GM23338 (cell line): ENCODE measurements at regions not wholly inside any gene's neighbourhood (a gene's known extent, or its start where the extent isn't known, plus 50 kb on each side); places are given as distances from the start of the nearest gene placed in this dataset.

ENCODE experiments used
- ATAC-seq: fragments of 200-7000 bp; cut with Tn5 transposase; 3 replicates; pipeline ENCODE4 v1.9.1; 2020
- DNase-seq: peaks from one replicate; pipeline ENCODE4 v3.0.0-alpha.2; 2015; ENCODE audit warnings: low spot score
- H2AFZ ChIP-seq: fragments of 200-600 bp; sonication (generic); 2 replicates; pipeline ENCODE4 v1.8.0; 2016; ENCODE audit warnings: antibody characterized with exemption, mild to moderate bottlenecking, moderate library complexity
- H3F3A ChIP-seq: fragments of 200-600 bp; sonication (generic); replicated peaks from 2 replicates; pipeline ENCODE4 v1.8.0; 2017; ENCODE audit warnings: antibody characterized with exemption, mixed run types, low read depth
- H3K27ac ChIP-seq: fragments of 200-600 bp; sonication (generic); 2 replicates; pipeline ENCODE4 v1.6.1; 2016; ENCODE audit warnings: low read depth
- H3K27me3 ChIP-seq: fragments of 200-600 bp; sonication (generic); 2 replicates; pipeline ENCODE4 v1.8.0; 2016; ENCODE audit warnings: mild to moderate bottlenecking, mixed run types, moderate library complexity; ENCODE audit not compliant: insufficient read depth
- H3K36me3 ChIP-seq: fragments of 200-600 bp; sonication (generic); 2 replicates; pipeline ENCODE4 v1.8.0; 2016; ENCODE audit warnings: mild to moderate bottlenecking; ENCODE audit not compliant: insufficient read depth
- H3K4me1 ChIP-seq: fragments of 200-600 bp; sonication (generic); 2 replicates; pipeline ENCODE4 v1.8.0; 2016; ENCODE audit warnings: mild to moderate bottlenecking, moderate library complexity; ENCODE audit not compliant: insufficient read depth
- H3K4me2 ChIP-seq: fragments of 200-600 bp; sonication (generic); 2 replicates; pipeline ENCODE4 v1.7.1; 2017; ENCODE audit warnings: mixed run types
- H3K4me3 ChIP-seq: fragments of 200-600 bp; sonication (generic); 2 replicates; pipeline ENCODE4 v1.6.1; 2016; ENCODE audit warnings: mixed run types
- H3K79me2 ChIP-seq: fragments of 200-600 bp; sonication (generic); replicated peaks from 2 replicates; pipeline ENCODE4 v1.8.0; 2017; ENCODE audit warnings: mild to moderate bottlenecking; ENCODE audit not compliant: insufficient read depth
- H3K9me2 ChIP-seq: fragments of 200-600 bp; sonication (generic); 2 replicates; pipeline ENCODE4 v1.8.0; 2017; ENCODE audit not compliant: insufficient read depth
- H4K20me1 ChIP-seq: fragments of 200-600 bp; sonication (generic); replicated peaks from 2 replicates; pipeline ENCODE4 v1.8.0; 2017; ENCODE audit warnings: mild to moderate bottlenecking; ENCODE audit not compliant: insufficient read depth
- H3K27ac Mint-ChIP-seq: 2 replicates; pipeline ENCODE4 v1.8.0; 2020; ENCODE audit warnings: inconsistent platforms, mild to moderate bottlenecking, moderate library complexity, mixed read lengths
- H3K27me3 Mint-ChIP-seq: 3 replicates; pipeline ENCODE4 v1.8.0; 2022; ENCODE audit warnings: low read depth, mild to moderate bottlenecking, moderate library complexity, mixed read lengths, inconsistent platforms; ENCODE audit not compliant: insufficient read depth, poor library complexity
- H3K36me3 Mint-ChIP-seq: 3 replicates; pipeline ENCODE4 v1.8.0; 2021; ENCODE audit warnings: low read depth, mild to moderate bottlenecking, inconsistent platforms, moderate library complexity, mixed read lengths
- H3K4me1 Mint-ChIP-seq: 3 replicates; pipeline ENCODE4 v1.8.0; 2020; ENCODE audit warnings: mild to moderate bottlenecking, inconsistent platforms, mixed read lengths
- H3K4me3 Mint-ChIP-seq: 3 replicates; pipeline ENCODE4 v1.8.0; 2021; ENCODE audit warnings: moderate library complexity, mild to moderate bottlenecking, inconsistent platforms, mixed read lengths
- H3K9me3 Mint-ChIP-seq: 3 replicates; pipeline ENCODE4 v1.8.0; 2020; ENCODE audit warnings: moderate library complexity, mild to moderate bottlenecking, inconsistent platforms, mixed read lengths
- CREB1 ChIP-seq: fragments of 250-450 bp; sonication (Bioruptor Pico); IDR thresholded peaks from 2 replicates; pipeline ENCODE4 v1.5.0; 2020; ENCODE audit warnings: low read depth, mild to moderate bottlenecking, moderate library complexity
- EZH2 ChIP-seq: fragments of 200-600 bp; sonication (generic); IDR thresholded peaks from one replicate; pipeline ENCODE4 v1.8.0; 2017; ENCODE audit warnings: antibody characterized with exemption, mild to moderate bottlenecking, low read depth; ENCODE audit not compliant: unreplicated experiment
- EZH2phosphoT487 ChIP-seq: fragments of 200-600 bp; sonication (generic); IDR thresholded peaks from one replicate; pipeline ENCODE4 v1.8.1; 2018; ENCODE audit warnings: antibody characterized with exemption; ENCODE audit not compliant: unreplicated experiment
- JUNB ChIP-seq: IDR thresholded peaks from one replicate; pipeline ENCODE4 v1.6.1; 2016; ENCODE audit warnings: antibody characterized with exemption; ENCODE audit not compliant: unreplicated experiment
- NANOG ChIP-seq: IDR thresholded peaks from 2 replicates; pipeline ENCODE4 v1.6.1; 2016; ENCODE audit warnings: antibody characterized with exemption, borderline replicate concordance
- POLR2AphosphoS5 ChIP-seq: IDR thresholded peaks from 2 replicates; pipeline ENCODE4 v1.6.1; 2016; ENCODE audit warnings: antibody characterized with exemption, low read depth
- STAT1 ChIP-seq: IDR thresholded peaks from one replicate; pipeline ENCODE4 v1.6.1; 2016; ENCODE audit warnings: antibody characterized with exemption; ENCODE audit not compliant: unreplicated experiment
- ZNF114 ChIP-seq: fragments of 250-450 bp; sonication (Bioruptor Pico); IDR thresholded peaks from 2 replicates; pipeline ENCODE4 v1.5.0; 2020; ENCODE audit warnings: mild to moderate bottlenecking, moderate library complexity
- ZNF331 ChIP-seq: fragments of 250-450 bp; sonication (Bioruptor Pico); IDR thresholded peaks from 2 replicates; pipeline ENCODE4 v1.5.0; 2020; ENCODE audit warnings: low read depth, mild to moderate bottlenecking, moderate library complexity
- TF ChIP-seq, protein P1 (sequence below): IDR thresholded peaks from 2 replicates; pipeline ENCODE4 v1.6.1; 2016; ENCODE audit warnings: antibody characterized with exemption
- TF ChIP-seq, protein P2 (sequence below), 2 experiments: fragments of 200-600 bp in 1 of 2; sonication (generic) in 1 of 2; conservative IDR thresholded peaks; 2 replicates each; pipeline versions ENCODE4 v1.5.1 to v1.6.1; 2016 to 2017; ENCODE audit warnings: antibody characterized with exemption in 2 of 2, low read depth in 2 of 2, mild to moderate bottlenecking in 2 of 2, moderate library complexity in 1 of 2
- TF ChIP-seq, protein P3 (sequence below): fragments of 250-450 bp; sonication (Bioruptor Pico); IDR thresholded peaks from 2 replicates; pipeline ENCODE4 v1.5.0; 2020; ENCODE audit warnings: mild to moderate bottlenecking, moderate library complexity
- TF ChIP-seq, protein P4 (sequence below): IDR thresholded peaks from one replicate; pipeline ENCODE4 v1.6.1; 2018; ENCODE audit warnings: antibody characterized with exemption; ENCODE audit not compliant: unreplicated experiment

DNA sequence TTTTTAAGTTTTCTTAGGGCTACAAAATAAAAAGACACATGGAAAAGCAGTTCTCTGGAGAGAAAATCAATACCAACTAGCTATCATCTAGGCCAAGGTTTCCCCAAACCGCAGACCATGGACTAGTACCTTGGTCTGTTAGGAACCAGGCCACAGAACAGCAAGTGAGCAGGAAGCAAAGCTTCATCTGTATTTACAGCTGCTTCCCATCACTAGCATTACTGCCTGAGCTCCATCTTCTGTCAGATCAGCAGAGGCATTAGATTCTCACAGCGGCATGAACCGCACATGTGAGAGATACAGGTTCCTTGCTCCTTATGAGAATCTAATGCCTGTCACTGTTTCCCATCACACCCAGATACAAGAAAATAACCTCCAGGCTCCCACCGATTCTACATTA is 1907.6 kb upstream of the ACO1 start:
- Histone ChIP-seq H2AFZ (no peak overlapping the region), H3K27ac (no peak overlapping the region), H3K27me3 (no peaks in the 10 kb centered on the region), H3K4me1 (no peaks in the 10 kb centered on the region), H3K36me3 (no peaks in the 10 kb centered on the region), H3K79me2 (no peaks in the 10 kb centered on the region), H4K20me1 (no peaks in the 10 kb centered on the region), H3K4me3 (no peak overlapping the region), H3F3A (no peaks in the 10 kb centered on the region), H3K4me2 (no peak overlapping the region), H3K9me2 (no peaks in the 10 kb centered on the region)
- Mint-ChIP-seq H3K27ac (no peak overlapping the region), H3K4me3 (no peak overlapping the region), H3K36me3 (no peaks in the 10 kb centered on the region), H3K27me3 (no peaks in the 10 kb centered on the region), H3K9me3 (no peaks in the 10 kb centered on the region), H3K4me1 (no peaks in the 10 kb centered on the region)
- no peak for ATAC-seq
- no peak for DNase-seq
- TF ChIP-seq, protein P1, sequence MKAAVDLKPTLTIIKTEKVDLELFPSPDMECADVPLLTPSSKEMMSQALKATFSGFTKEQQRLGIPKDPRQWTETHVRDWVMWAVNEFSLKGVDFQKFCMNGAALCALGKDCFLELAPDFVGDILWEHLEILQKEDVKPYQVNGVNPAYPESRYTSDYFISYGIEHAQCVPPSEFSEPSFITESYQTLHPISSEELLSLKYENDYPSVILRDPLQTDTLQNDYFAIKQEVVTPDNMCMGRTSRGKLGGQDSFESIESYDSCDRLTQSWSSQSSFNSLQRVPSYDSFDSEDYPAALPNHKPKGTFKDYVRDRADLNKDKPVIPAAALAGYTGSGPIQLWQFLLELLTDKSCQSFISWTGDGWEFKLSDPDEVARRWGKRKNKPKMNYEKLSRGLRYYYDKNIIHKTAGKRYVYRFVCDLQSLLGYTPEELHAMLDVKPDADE = no peak
- no peak for TF ChIP-seq ZNF331
- no peak for TF ChIP-seq JUNB
- TF ChIP-seq POLR2AphosphoS5 = no peak
- no peak for TF ChIP-seq EZH2
- TF ChIP-seq, protein P2, sequence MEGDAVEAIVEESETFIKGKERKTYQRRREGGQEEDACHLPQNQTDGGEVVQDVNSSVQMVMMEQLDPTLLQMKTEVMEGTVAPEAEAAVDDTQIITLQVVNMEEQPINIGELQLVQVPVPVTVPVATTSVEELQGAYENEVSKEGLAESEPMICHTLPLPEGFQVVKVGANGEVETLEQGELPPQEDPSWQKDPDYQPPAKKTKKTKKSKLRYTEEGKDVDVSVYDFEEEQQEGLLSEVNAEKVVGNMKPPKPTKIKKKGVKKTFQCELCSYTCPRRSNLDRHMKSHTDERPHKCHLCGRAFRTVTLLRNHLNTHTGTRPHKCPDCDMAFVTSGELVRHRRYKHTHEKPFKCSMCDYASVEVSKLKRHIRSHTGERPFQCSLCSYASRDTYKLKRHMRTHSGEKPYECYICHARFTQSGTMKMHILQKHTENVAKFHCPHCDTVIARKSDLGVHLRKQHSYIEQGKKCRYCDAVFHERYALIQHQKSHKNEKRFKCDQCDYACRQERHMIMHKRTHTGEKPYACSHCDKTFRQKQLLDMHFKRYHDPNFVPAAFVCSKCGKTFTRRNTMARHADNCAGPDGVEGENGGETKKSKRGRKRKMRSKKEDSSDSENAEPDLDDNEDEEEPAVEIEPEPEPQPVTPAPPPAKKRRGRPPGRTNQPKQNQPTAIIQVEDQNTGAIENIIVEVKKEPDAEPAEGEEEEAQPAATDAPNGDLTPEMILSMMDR (conservative IDR thresholded peaks at IDR 0.05; ENCODE audit: low read depth in 2 of 2) = no peak
- TF ChIP-seq, protein P3, sequence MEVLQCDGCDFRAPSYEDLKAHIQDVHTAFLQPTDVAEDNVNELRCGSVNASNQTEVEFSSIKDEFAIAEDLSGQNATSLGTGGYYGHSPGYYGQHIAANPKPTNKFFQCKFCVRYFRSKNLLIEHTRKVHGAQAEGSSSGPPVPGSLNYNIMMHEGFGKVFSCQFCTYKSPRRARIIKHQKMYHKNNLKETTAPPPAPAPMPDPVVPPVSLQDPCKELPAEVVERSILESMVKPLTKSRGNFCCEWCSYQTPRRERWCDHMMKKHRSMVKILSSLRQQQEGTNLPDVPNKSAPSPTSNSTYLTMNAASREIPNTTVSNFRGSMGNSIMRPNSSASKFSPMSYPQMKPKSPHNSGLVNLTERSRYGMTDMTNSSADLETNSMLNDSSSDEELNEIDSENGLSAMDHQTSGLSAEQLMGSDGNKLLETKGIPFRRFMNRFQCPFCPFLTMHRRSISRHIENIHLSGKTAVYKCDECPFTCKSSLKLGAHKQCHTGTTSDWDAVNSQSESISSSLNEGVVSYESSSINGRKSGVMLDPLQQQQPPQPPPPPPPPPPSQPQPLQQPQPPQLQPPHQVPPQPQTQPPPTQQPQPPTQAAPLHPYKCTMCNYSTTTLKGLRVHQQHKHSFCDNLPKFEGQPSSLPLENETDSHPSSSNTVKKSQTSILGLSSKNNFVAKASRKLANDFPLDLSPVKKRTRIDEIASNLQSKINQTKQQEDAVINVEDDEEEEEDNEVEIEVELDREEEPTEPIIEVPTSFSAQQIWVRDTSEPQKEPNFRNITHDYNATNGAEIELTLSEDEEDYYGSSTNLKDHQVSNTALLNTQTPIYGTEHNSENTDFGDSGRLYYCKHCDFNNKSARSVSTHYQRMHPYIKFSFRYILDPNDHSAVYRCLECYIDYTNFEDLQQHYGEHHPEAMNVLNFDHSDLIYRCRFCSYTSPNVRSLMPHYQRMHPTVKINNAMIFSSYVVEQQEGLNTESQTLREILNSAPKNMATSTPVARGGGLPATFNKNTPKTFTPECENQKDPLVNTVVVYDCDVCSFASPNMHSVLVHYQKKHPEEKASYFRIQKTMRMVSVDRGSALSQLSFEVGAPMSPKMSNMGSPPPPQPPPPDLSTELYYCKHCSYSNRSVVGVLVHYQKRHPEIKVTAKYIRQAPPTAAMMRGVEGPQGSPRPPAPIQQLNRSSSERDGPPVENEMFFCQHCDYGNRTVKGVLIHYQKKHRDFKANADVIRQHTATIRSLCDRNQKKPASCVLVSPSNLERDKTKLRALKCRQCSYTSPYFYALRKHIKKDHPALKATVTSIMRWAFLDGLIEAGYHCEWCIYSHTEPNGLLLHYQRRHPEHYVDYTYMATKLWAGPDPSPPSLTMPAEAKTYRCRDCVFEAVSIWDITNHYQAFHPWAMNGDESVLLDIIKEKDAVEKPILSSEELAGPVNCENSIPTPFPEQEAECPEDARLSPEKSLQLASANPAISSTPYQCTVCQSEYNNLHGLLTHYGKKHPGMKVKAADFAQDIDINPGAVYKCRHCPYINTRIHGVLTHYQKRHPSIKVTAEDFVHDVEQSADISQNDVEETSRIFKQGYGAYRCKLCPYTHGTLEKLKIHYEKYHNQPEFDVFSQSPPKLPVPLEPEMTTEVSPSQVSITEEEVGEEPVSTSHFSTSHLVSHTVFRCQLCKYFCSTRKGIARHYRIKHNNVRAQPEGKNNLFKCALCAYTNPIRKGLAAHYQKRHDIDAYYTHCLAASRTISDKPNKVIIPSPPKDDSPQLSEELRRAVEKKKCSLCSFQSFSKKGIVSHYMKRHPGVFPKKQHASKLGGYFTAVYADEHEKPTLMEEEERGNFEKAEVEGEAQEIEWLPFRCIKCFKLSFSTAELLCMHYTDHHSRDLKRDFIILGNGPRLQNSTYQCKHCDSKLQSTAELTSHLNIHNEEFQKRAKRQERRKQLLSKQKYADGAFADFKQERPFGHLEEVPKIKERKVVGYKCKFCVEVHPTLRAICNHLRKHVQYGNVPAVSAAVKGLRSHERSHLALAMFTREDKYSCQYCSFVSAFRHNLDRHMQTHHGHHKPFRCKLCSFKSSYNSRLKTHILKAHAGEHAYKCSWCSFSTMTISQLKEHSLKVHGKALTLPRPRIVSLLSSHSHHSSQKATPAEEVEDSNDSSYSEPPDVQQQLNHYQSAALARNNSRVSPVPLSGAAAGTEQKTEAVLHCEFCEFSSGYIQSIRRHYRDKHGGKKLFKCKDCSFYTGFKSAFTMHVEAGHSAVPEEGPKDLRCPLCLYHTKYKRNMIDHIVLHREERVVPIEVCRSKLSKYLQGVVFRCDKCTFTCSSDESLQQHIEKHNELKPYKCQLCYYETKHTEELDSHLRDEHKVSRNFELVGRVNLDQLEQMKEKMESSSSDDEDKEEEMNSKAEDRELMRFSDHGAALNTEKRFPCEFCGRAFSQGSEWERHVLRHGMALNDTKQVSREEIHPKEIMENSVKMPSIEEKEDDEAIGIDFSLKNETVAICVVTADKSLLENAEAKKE (CRISPR knock-in tag) = no peak
- no peak for TF ChIP-seq EZH2phosphoT487
- TF ChIP-seq, protein P4, sequence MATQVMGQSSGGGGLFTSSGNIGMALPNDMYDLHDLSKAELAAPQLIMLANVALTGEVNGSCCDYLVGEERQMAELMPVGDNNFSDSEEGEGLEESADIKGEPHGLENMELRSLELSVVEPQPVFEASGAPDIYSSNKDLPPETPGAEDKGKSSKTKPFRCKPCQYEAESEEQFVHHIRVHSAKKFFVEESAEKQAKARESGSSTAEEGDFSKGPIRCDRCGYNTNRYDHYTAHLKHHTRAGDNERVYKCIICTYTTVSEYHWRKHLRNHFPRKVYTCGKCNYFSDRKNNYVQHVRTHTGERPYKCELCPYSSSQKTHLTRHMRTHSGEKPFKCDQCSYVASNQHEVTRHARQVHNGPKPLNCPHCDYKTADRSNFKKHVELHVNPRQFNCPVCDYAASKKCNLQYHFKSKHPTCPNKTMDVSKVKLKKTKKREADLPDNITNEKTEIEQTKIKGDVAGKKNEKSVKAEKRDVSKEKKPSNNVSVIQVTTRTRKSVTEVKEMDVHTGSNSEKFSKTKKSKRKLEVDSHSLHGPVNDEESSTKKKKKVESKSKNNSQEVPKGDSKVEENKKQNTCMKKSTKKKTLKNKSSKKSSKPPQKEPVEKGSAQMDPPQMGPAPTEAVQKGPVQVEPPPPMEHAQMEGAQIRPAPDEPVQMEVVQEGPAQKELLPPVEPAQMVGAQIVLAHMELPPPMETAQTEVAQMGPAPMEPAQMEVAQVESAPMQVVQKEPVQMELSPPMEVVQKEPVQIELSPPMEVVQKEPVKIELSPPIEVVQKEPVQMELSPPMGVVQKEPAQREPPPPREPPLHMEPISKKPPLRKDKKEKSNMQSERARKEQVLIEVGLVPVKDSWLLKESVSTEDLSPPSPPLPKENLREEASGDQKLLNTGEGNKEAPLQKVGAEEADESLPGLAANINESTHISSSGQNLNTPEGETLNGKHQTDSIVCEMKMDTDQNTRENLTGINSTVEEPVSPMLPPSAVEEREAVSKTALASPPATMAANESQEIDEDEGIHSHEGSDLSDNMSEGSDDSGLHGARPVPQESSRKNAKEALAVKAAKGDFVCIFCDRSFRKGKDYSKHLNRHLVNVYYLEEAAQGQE = no peak
- no peak for TF ChIP-seq STAT1
- no peak for TF ChIP-seq NANOG
- TF ChIP-seq CREB1 (CRISPR knock-in tag) = no peak
- TF ChIP-seq ZNF114 (CRISPR knock-in tag) = no peak
